Uterus (tissue), 2 donors: ENCODE measurements at regions not wholly inside any gene's neighbourhood (a gene's known extent, or its start where the extent isn't known, plus 50 kb on each side); places are given as distances from the start of the nearest gene placed in this dataset.

Experiments used
- CTCF ChIP-seq, 4 experiments: fragments of 200-600 bp in 2 of 4; fragments of 450-650 bp in 2 of 4; sonication (generic) in 2 of 4; IDR thresholded peaks; one replicate each; pipeline ENCODE4 v1.5.1; 2016 to 2019; ENCODE audit warnings: antibody characterized with exemption in 4 of 4, mild to moderate bottlenecking in 2 of 4, moderate library complexity in 1 of 4
- POLR2A ChIP-seq, 2 donors: fragments of 450-650 bp; IDR thresholded peaks; one replicate each; pipeline ENCODE4 v1.6.1; 2016; ENCODE audit warnings: antibody characterized with exemption in 2 of 2, mild to moderate bottlenecking in 1 of 2, moderate library complexity in 1 of 2

GRCh38 chr2:39894082-39894481 lies 115.0 kb upstream of the THUMPD2 start:
- TF ChIP-seq CTCF (IDR thresholded peaks at IDR 0.05), result no peak
- TF ChIP-seq POLR2A (IDR thresholded peaks at IDR 0.05), result no peak
